ENCODE measurements at regions not wholly inside any gene's neighbourhood (a gene's known extent, or its start where the extent isn't known, plus 50 kb on each side); places are given as distances from the start of the nearest gene placed in this dataset.

DNA sequence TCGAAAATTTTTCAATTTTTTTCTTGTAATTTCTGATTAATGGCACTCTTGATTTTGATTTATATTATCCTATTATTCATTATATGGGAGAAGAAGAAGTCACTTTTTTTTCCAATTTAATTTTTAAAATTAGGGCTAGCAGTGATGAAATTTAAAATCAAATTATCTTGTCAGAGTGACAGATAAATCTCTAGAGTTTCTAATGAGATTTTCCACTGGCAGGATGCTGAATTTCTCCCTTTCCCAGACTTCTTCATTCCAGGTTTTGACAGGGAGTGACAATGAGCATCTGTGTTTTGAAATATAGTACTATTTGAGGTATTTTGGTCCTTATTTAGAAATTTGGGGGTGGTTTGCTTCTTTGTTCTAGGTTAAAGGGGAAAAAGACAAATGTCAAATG is 2274.1 kb downstream of the MAT2B start:
- H3K4me3 ChIP-seq (ENCODE audit: low read depth, low read length, poor library complexity, severe bottlenecking): no peak overlapping the region
- no peaks in the 10 kb centered on the region for H3K36me3 ChIP-seq (ENCODE audit: insufficient read depth, low read length)
- no peaks in the 10 kb centered on the region for H3F3A ChIP-seq (ENCODE audit: insufficient read depth, low read length)
- no peaks in the 10 kb centered on the region for H3K9me2 ChIP-seq (ENCODE audit: low read depth, low read length)
- H2AFZ ChIP-seq (ENCODE audit: low read length): no peak overlapping the region
- H3K4me1 ChIP-seq (ENCODE audit: insufficient read depth, low read length, severe bottlenecking): no peaks in the 10 kb centered on the region
- TF ChIP-seq EZH2 (IDR thresholded peaks at IDR 0.05; ENCODE audit: borderline replicate concordance, low read length): no peak
- H3K79me2 ChIP-seq (ENCODE audit: insufficient read depth, low read length): no peaks in the 10 kb centered on the region
- no peaks in the 10 kb centered on the region for H4K20me1 ChIP-seq (ENCODE audit: insufficient read depth, low read length)
- H3K9ac ChIP-seq (ENCODE audit: low read length): no peak overlapping the region
- no peaks in the 10 kb centered on the region for H3K9me3 ChIP-seq (ENCODE audit: low read length)
- H3K27ac ChIP-seq (ENCODE audit: low read depth, low read length, poor library complexity, severe bottlenecking): no peak overlapping the region
- H3K27me3 ChIP-seq (ENCODE audit: insufficient read depth, low read length): no peaks in the 10 kb centered on the region
- no peak overlapping the region for H3K4me2 ChIP-seq (ENCODE audit: low read length)

DNA sequence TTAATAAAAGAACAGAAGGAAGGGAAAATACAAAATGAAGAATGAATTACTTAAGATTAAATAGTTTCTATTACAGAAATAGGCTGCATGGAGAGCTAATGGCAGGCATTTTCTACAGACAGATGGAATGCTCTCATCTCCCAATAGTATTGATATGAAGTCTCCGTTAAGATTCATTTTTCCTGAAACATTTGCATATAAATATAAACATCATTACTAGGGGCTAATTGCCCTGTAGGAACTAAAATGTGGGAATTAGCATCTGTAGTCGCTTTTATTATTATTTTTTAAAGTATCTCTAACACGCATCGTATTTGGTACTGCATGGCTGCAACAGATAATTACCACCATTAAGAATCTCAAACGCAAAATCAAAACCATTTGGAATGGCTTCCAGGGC is 2275.5 kb downstream of the MAT2B start:
- Histone ChIP-seq H3K4me2 (ENCODE audit: low read length) (no peak overlapping the region), H3K79me2 (ENCODE audit: insufficient read depth, low read length) (no peaks in the 10 kb centered on the region), H3K9ac (ENCODE audit: low read length) (no peak overlapping the region), H3K4me1 (ENCODE audit: insufficient read depth, low read length, severe bottlenecking) (no peaks in the 10 kb centered on the region), H4K20me1 (ENCODE audit: insufficient read depth, low read length) (no peaks in the 10 kb centered on the region), H3K27ac (ENCODE audit: low read depth, low read length, poor library complexity, severe bottlenecking) (no peak overlapping the region), H3K27me3 (ENCODE audit: insufficient read depth, low read length) (no peaks in the 10 kb centered on the region), H3F3A (ENCODE audit: insufficient read depth, low read length) (no peaks in the 10 kb centered on the region), H2AFZ (ENCODE audit: low read length) (no peak overlapping the region), H3K4me3 (ENCODE audit: low read depth, low read length, poor library complexity, severe bottlenecking) (no peak overlapping the region), H3K9me3 (ENCODE audit: low read length) (no peaks in the 10 kb centered on the region), H3K36me3 (ENCODE audit: insufficient read depth, low read length) (no peaks in the 10 kb centered on the region), H3K9me2 (ENCODE audit: low read depth, low read length) (no peaks in the 10 kb centered on the region)
- TF ChIP-seq EZH2 (IDR thresholded peaks at IDR 0.05; ENCODE audit: borderline replicate concordance, low read length): no peak
- TF ChIP-seq, protein P1, sequence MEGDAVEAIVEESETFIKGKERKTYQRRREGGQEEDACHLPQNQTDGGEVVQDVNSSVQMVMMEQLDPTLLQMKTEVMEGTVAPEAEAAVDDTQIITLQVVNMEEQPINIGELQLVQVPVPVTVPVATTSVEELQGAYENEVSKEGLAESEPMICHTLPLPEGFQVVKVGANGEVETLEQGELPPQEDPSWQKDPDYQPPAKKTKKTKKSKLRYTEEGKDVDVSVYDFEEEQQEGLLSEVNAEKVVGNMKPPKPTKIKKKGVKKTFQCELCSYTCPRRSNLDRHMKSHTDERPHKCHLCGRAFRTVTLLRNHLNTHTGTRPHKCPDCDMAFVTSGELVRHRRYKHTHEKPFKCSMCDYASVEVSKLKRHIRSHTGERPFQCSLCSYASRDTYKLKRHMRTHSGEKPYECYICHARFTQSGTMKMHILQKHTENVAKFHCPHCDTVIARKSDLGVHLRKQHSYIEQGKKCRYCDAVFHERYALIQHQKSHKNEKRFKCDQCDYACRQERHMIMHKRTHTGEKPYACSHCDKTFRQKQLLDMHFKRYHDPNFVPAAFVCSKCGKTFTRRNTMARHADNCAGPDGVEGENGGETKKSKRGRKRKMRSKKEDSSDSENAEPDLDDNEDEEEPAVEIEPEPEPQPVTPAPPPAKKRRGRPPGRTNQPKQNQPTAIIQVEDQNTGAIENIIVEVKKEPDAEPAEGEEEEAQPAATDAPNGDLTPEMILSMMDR (IDR thresholded peaks at IDR 0.05; ENCODE audit: low read length): no peak

DNA sequence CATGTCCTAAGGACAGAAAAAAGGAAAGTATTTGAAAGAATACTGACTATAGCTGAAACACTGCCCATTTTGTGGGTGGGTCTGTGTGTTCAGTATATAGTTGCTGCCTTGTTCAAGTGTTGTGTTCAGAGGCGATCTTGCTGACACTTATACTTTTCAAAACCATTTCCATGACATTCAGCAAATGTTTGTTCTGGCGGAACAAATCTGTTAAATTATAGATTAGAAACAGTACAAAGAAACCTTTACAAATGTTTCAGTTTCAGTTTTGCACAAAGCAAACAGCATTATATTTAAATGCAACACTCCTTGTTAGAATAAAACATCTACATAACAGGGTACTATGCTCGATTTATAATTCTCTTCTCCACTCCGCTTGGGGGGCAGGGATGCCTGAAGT is 2276.3 kb downstream of the MAT2B start:
- Histone ChIP-seq H3K4me3 (ENCODE audit: low read depth, low read length, poor library complexity, severe bottlenecking) (no peak overlapping the region), H3K27ac (ENCODE audit: low read depth, low read length, poor library complexity, severe bottlenecking) (no peak overlapping the region), H3K4me1 (ENCODE audit: insufficient read depth, low read length, severe bottlenecking) (no peaks in the 10 kb centered on the region), H3K36me3 (ENCODE audit: insufficient read depth, low read length) (no peaks in the 10 kb centered on the region), H3K9me3 (ENCODE audit: low read length) (no peaks in the 10 kb centered on the region), H3K4me2 (ENCODE audit: low read length) (no peak overlapping the region), H3F3A (ENCODE audit: insufficient read depth, low read length) (no peaks in the 10 kb centered on the region), H2AFZ (ENCODE audit: low read length) (no peak overlapping the region), H3K9me2 (ENCODE audit: low read depth, low read length) (no peaks in the 10 kb centered on the region), H3K79me2 (ENCODE audit: insufficient read depth, low read length) (no peaks in the 10 kb centered on the region), H3K27me3 (ENCODE audit: insufficient read depth, low read length) (no peaks in the 10 kb centered on the region), H4K20me1 (ENCODE audit: insufficient read depth, low read length) (no peaks in the 10 kb centered on the region), H3K9ac (ENCODE audit: low read length) (no peak overlapping the region)
- TF ChIP-seq EZH2 (IDR thresholded peaks at IDR 0.05; ENCODE audit: borderline replicate concordance, low read length): no peak
- TF ChIP-seq, protein P1 (IDR thresholded peaks at IDR 0.05; ENCODE audit: low read length): no peak

DNA sequence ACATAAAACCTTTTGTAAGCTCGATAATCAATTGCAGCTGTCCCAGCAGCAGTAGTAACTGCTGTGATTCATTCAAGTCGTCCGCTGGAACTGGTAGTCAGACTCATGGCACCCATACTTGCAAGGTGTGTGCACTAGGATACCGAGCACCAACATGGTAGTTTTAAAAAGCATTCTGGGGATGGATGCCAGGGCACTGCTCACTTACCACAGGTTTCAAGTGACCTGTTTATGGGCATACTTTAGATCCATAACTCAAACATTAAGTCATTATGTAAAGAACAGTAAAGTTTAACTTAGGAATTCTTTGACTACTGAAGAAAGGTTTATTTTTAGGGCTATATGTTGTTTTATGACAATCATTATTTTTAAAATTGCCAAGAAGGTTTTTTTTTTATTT is 2277.6 kb downstream of the MAT2B start:
- Histone ChIP-seq H3K9me3 (ENCODE audit: low read length) (no peaks in the 10 kb centered on the region), H3K9ac (ENCODE audit: low read length) (no peak overlapping the region), H3K36me3 (ENCODE audit: insufficient read depth, low read length) (no peaks in the 10 kb centered on the region), H3F3A (ENCODE audit: insufficient read depth, low read length) (no peaks in the 10 kb centered on the region), H3K4me1 (ENCODE audit: insufficient read depth, low read length, severe bottlenecking) (no peaks in the 10 kb centered on the region), H3K27me3 (ENCODE audit: insufficient read depth, low read length) (no peaks in the 10 kb centered on the region), H2AFZ (ENCODE audit: low read length) (no peak overlapping the region), H4K20me1 (ENCODE audit: insufficient read depth, low read length) (no peaks in the 10 kb centered on the region), H3K79me2 (ENCODE audit: insufficient read depth, low read length) (no peaks in the 10 kb centered on the region), H3K4me2 (ENCODE audit: low read length) (no peak overlapping the region), H3K4me3 (ENCODE audit: low read depth, low read length, poor library complexity, severe bottlenecking) (no peak overlapping the region), H3K9me2 (ENCODE audit: low read depth, low read length) (no peaks in the 10 kb centered on the region), H3K27ac (ENCODE audit: low read depth, low read length, poor library complexity, severe bottlenecking) (no peak overlapping the region)
- TF ChIP-seq, protein P1 (IDR thresholded peaks at IDR 0.05; ENCODE audit: low read length): no peak
- no peak for TF ChIP-seq EZH2 (IDR thresholded peaks at IDR 0.05; ENCODE audit: borderline replicate concordance, low read length)
